Vagina (tissue), 2 donors: ENCODE measurements at regions not wholly inside any gene's neighbourhood (a gene's known extent, or its start where the extent isn't known, plus 50 kb on each side); places are given as distances from the start of the nearest gene placed in this dataset.

Experiments used
- POLR2A ChIP-seq, 2 donors: fragments of 450-650 bp; IDR thresholded peaks; one replicate each; pipeline ENCODE4 v1.6.1; 2017; ENCODE audit warnings: antibody characterized with exemption in 2 of 2, mild to moderate bottlenecking in 2 of 2, moderate library complexity in 2 of 2
- TF ChIP-seq, protein P1 (sequence below), 3 experiments: fragments of 450-650 bp in 2 of 3; fragments of 200-600 bp in 1 of 3; sonication (generic) in 1 of 3; IDR thresholded peaks; one replicate each; pipeline ENCODE4 v1.5.1; 2017 to 2019; ENCODE audit warnings: antibody characterized with exemption in 3 of 3, mild to moderate bottlenecking in 2 of 3, moderate library complexity in 2 of 3

DNA sequence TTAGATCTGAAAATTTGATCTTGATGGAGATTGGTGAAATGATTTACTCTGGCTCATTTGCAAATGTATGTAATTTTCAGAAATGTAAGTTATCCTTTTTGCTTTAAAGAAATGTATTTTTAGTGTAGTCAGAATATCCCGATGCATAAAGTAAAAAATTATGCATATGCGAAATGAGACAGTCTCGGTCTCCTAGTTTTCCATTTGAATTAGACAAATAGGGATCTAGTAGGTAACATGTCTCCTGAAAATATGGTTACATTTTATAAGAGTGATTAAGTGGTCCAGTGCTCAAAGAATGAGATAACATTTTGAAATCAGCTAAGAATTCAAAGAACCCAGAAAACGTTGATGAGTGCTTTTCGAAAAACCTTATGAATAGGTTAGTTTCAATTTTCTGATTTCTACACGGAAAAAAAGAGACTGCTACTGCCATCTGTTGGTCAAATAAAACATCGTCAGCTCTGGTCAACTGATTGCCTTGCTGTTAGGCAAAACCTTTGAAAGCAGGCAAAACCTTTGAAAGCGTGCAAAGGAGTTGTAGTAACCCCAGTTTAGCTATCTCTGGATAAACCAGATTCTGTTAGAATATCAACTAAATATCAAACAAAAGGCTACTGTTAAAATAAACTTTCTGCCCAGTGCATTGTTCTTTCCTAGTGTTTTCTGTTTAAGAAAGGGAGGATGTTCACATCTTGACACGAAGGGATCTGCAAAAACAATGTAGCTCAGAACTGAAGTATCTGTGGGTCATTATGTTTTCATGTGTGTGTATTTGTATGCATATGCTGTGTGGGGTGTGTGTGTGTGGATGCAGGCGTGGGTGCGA is 59.3 kb upstream of the CHMP2B start:
- TF ChIP-seq POLR2A (IDR thresholded peaks at IDR 0.05) = no peak
- TF ChIP-seq, protein P1, sequence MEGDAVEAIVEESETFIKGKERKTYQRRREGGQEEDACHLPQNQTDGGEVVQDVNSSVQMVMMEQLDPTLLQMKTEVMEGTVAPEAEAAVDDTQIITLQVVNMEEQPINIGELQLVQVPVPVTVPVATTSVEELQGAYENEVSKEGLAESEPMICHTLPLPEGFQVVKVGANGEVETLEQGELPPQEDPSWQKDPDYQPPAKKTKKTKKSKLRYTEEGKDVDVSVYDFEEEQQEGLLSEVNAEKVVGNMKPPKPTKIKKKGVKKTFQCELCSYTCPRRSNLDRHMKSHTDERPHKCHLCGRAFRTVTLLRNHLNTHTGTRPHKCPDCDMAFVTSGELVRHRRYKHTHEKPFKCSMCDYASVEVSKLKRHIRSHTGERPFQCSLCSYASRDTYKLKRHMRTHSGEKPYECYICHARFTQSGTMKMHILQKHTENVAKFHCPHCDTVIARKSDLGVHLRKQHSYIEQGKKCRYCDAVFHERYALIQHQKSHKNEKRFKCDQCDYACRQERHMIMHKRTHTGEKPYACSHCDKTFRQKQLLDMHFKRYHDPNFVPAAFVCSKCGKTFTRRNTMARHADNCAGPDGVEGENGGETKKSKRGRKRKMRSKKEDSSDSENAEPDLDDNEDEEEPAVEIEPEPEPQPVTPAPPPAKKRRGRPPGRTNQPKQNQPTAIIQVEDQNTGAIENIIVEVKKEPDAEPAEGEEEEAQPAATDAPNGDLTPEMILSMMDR (IDR thresholded peaks at IDR 0.05) = peak in 2 of 3 experiments; percentile 50 to 51
